ENCODE measurements at regions not wholly inside any gene's neighbourhood (a gene's known extent, or its start where the extent isn't known, plus 50 kb on each side); places are given as distances from the start of the nearest gene placed in this dataset.
A peak's percentile ranks its signal among the peaks of the same experiment; 100 is the strongest.

GRCh38 chr2:193818801-193819499 is 1624.2 kb upstream of the TMEFF2 start:
- TF ChIP-seq MXI1 (IDR thresholded peaks at IDR 0.05; ENCODE audit: low read depth, low read length) = no peak
- TF ChIP-seq FOXJ3 (CRISPR knock-in tag; IDR thresholded peaks at IDR 0.05) = no peak
- no peak for TF ChIP-seq NRF1 (IDR thresholded peaks at IDR 0.05; ENCODE audit: low read depth, low read length)
- no peak for TF ChIP-seq RCOR1 (IDR thresholded peaks at IDR 0.05; ENCODE audit: low read length)
- TF ChIP-seq GATA2 (CRISPR knock-in tag; IDR thresholded peaks at IDR 0.05) = no peak
- TF ChIP-seq USF2 (IDR thresholded peaks at IDR 0.05; ENCODE audit: borderline replicate concordance, low read depth, low read length) = no peak
- H3F3A ChIP-seq (replicated peaks; ENCODE audit: insufficient read depth) = peaks cover 22% of the 10 kb centered on the region
- peaks cover 0 to 10% of the 10 kb centered on the region in 2 experiments for H3K36me3 ChIP-seq (replicated peaks in 1 of 2; ENCODE audit: control insufficient read depth in 1 of 2, insufficient read depth in 2 of 2, low read length in 1 of 2)
- no peak overlapping the region for H2AFZ ChIP-seq (ENCODE audit: low read depth)
- POLR2A ChIA-PET = no interaction called here
- H3K4me2 ChIP-seq = no peak overlapping the region
- peaks cover 0 to 5% of the 10 kb centered on the region in 2 experiments; a peak in 1 of 4 replicates for H3K4me1 ChIP-seq (ENCODE audit: control insufficient read depth in 1 of 2, insufficient read depth in 2 of 2, low read depth in 1 of 2, low read length in 1 of 2)
- WGBS (ENCODE audit: low lambda C conversion rate) = 65% methylated on average over 2 of the region's 5 CpGs
- CTCF ChIA-PET = interaction anchor here (0.6 to 1.0 kb wide), 2 partner anchors 265 to 876 kb away, joined by 3 read pairs; no protein-coding TSS in a partner anchor
- H4K20me1 ChIP-seq (ENCODE audit: insufficient read depth) = no peaks in the 10 kb centered on the region
- H3K27ac ChIP-seq (ENCODE audit: low read depth in 2 of 2, low read length in 1 of 2) = no peak overlapping the region
- H3K79me2 ChIP-seq (ENCODE audit: insufficient read depth) = no peaks in the 10 kb centered on the region
- no peak for DNase-seq
- H3K27me3 ChIP-seq (ENCODE audit: insufficient read depth) = no peaks in the 10 kb centered on the region
- no peaks in the 10 kb centered on the region for H3K9me2 ChIP-seq
- H3K9me3 ChIP-seq = peaks cover 18% of the 10 kb centered on the region
- no peak overlapping the region for H3K9ac ChIP-seq
- H3K4me3 ChIP-seq (ENCODE audit: low read depth in 2 of 2, low read length in 1 of 2) = no peak overlapping the region

- TF ChIP-seq RAD21 (IDR thresholded peaks at IDR 0.05; ENCODE audit: low read length) (no peak), EZH2phosphoT487 (IDR thresholded peaks at IDR 0.05; ENCODE audit: borderline replicate concordance, low read depth) (no peak), RFX5 (IDR thresholded peaks at IDR 0.05; ENCODE audit: low read length) (no peak), FOXJ3 (CRISPR knock-in tag; IDR thresholded peaks at IDR 0.05) (no peak), FOXM1 (IDR thresholded peaks at IDR 0.05; ENCODE audit: low read depth) (no peak), ELF1 (IDR thresholded peaks at IDR 0.05) (no peak), GABPA (IDR thresholded peaks at IDR 0.05; ENCODE audit: low read depth) (no peak), NRF1 (IDR thresholded peaks at IDR 0.05; ENCODE audit: low read depth, low read length) (no peak), TCF12 (IDR thresholded peaks at IDR 0.05) (no peak), MXI1 (IDR thresholded peaks at IDR 0.05; ENCODE audit: low read depth, low read length) (no peak), NFIC (IDR thresholded peaks at IDR 0.05; ENCODE audit: borderline replicate concordance) (no peak), TEAD4 (IDR thresholded peaks at IDR 0.05; ENCODE audit: borderline replicate concordance, insufficient read depth) (no peak), EP300 (IDR thresholded peaks at IDR 0.05; ENCODE audit: borderline replicate concordance in 1 of 2, low read depth in 1 of 2, low read length in 1 of 2) (no peak), CHD2 (IDR thresholded peaks at IDR 0.05; ENCODE audit: low read length, partially characterized antibody) (no peak), PBX3 (IDR thresholded peaks at IDR 0.05) (no peak), SMC3 (IDR thresholded peaks at IDR 0.05; ENCODE audit: low read depth, low read length) (no peak), REST (IDR thresholded peaks at IDR 0.05; ENCODE audit: low read depth, low read length) (no peak)
- TF ChIP-seq, protein P1, sequence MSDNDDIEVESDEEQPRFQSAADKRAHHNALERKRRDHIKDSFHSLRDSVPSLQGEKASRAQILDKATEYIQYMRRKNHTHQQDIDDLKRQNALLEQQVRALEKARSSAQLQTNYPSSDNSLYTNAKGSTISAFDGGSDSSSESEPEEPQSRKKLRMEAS (IDR thresholded peaks at IDR 0.05; ENCODE audit: low read depth) = no peak
- TF ChIP-seq, protein P2, sequence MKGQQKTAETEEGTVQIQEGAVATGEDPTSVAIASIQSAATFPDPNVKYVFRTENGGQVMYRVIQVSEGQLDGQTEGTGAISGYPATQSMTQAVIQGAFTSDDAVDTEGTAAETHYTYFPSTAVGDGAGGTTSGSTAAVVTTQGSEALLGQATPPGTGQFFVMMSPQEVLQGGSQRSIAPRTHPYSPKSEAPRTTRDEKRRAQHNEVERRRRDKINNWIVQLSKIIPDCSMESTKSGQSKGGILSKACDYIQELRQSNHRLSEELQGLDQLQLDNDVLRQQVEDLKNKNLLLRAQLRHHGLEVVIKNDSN (IDR thresholded peaks at IDR 0.05; ENCODE audit: borderline replicate concordance, low read depth) = no peak
- Histone ChIP-seq H2AFZ (ENCODE audit: low read depth) (0 out of 2 replicates have a peak overlapping the region, but pooled peaks have one; percentile 52), H3K4me1 (ENCODE audit: control insufficient read depth in 1 of 2, insufficient read depth in 2 of 2, low read depth in 1 of 2, low read length in 1 of 2) (no peaks in the 10 kb centered on the region), H3K9ac (no peak overlapping the region), H3K79me2 (ENCODE audit: insufficient read depth) (no peaks in the 10 kb centered on the region), H4K20me1 (ENCODE audit: insufficient read depth) (no peaks in the 10 kb centered on the region), H3K4me3 (ENCODE audit: low read depth in 2 of 2, low read length in 1 of 2) (no peak overlapping the region), H3K27me3 (ENCODE audit: insufficient read depth) (no peaks in the 10 kb centered on the region), H3K27ac (ENCODE audit: low read depth in 2 of 2, low read length in 1 of 2) (no peak overlapping the region), H3K9me2 (no peaks in the 10 kb centered on the region; the same call in 1 of the 2 replicates), H3K36me3 (replicated peaks in 1 of 2; ENCODE audit: control insufficient read depth in 1 of 2, insufficient read depth in 2 of 2, low read length in 1 of 2) (no peaks in the 10 kb centered on the region), H3F3A (replicated peaks; ENCODE audit: insufficient read depth) (peaks cover 7% of the 10 kb centered on the region), H3K9me3 (0 out of 2 replicates have a peak, but pooled peaks cover 5% of the 10 kb centered on the region), H3K4me2 (no peak overlapping the region)
- CTCF ChIA-PET = no interaction called here
- no peak for DNase-seq
- POLR2A ChIA-PET = no interaction called here
Measured at GRCh38 chr2:193816008-193816407, 1621.3 kb upstream of the TMEFF2 start.
